HG02588 (cell line): ENCODE measurements at regions not wholly inside any gene's neighbourhood (a gene's known extent, or its start where the extent isn't known, plus 50 kb on each side); places are given as distances from the start of the nearest gene placed in this dataset.
"Not testable (repeated sequence)": the region's sequence is repeated elsewhere in the genome, so short reads cannot be mapped to it uniquely, and the experiment has no call there.

Source experiments
- ATAC-seq: cut with Tn5 transposase; IDR thresholded peaks from one replicate; pipeline ENCODE4 v1.9.1; 2021; ENCODE audit warnings: mild to moderate bottlenecking, moderate library complexity; ENCODE audit not compliant: unreplicated experiment

- ATAC-seq, result no peak
Observed at GRCh38 chr11:98185245-98185644, 835.5 kb upstream of the CNTN5 start.

- ATAC-seq, result no peak
Observed at GRCh38 chr11:98194611-98195010, 826.1 kb upstream of the CNTN5 start.

- no peak for ATAC-seq
Observed at GRCh38 chr11:98195300-98195699, 825.4 kb upstream of the CNTN5 start.

- no peak for ATAC-seq
Observed at GRCh38 chr11:98207086-98207485, 813.7 kb upstream of the CNTN5 start.

GRCh38 chr11:98227278-98227677 lies 793.5 kb upstream of the CNTN5 start:
- ATAC-seq, result no peak

GRCh38 chr11:98230678-98231077 lies 790.1 kb upstream of the CNTN5 start:
- no peak for ATAC-seq

- ATAC-seq, result no peak
Observed at GRCh38 chr11:98234698-98235097, 786.1 kb upstream of the CNTN5 start.

- ATAC-seq, result no peak
Observed at GRCh38 chr11:98243897-98244296, 776.9 kb upstream of the CNTN5 start.

GRCh38 chr11:98260983-98261382 lies 759.8 kb upstream of the CNTN5 start:
- ATAC-seq, result no peak

GRCh38 chr11:98277251-98277912 lies 743.4 kb upstream of the CNTN5 start:
- no peak for ATAC-seq

GRCh38 chr11:98289617-98290263 lies 731.0 kb upstream of the CNTN5 start:
- no peak for ATAC-seq

- ATAC-seq, result no peak
Observed at GRCh38 chr11:98296091-98296880, 724.5 kb upstream of the CNTN5 start.

GRCh38 chr11:98300719-98301118 lies 720.0 kb upstream of the CNTN5 start:
- ATAC-seq, result no peak

- ATAC-seq, result no peak
Observed at GRCh38 chr11:98307827-98308491, 712.8 kb upstream of the CNTN5 start.

- ATAC-seq, result not testable (repeated sequence)
Observed at GRCh38 chr11:98330306-98330705, 690.4 kb upstream of the CNTN5 start.

- no peak for ATAC-seq
Observed at GRCh38 chr11:98358551-98358950, 662.2 kb upstream of the CNTN5 start.

- no peak for ATAC-seq
Observed at GRCh38 chr11:98365190-98365589, 655.6 kb upstream of the CNTN5 start.

GRCh38 chr11:98365941-98366340 lies 654.8 kb upstream of the CNTN5 start:
- no peak for ATAC-seq

- no peak for ATAC-seq
Observed at GRCh38 chr11:98390391-98390790, 630.4 kb upstream of the CNTN5 start.

GRCh38 chr11:98394500-98394899 lies 626.2 kb upstream of the CNTN5 start:
- not testable (repeated sequence) for ATAC-seq

GRCh38 chr11:98398508-98398907 lies 622.2 kb upstream of the CNTN5 start:
- ATAC-seq, result no peak
